H1 (cell line): ENCODE measurements at regions not wholly inside any gene's neighbourhood (a gene's known extent, or its start where the extent isn't known, plus 50 kb on each side); places are given as distances from the start of the nearest gene placed in this dataset.

Source experiments
- GABPA ChIP-seq: IDR thresholded peaks from 2 replicates; pipeline ENCODE4 v1.6.1; 2011; ENCODE audit warnings: mild to moderate bottlenecking, low read length, moderate library complexity, borderline replicate concordance; ENCODE audit not compliant: insufficient read depth
- TF ChIP-seq, protein P1 (sequence below): fragments of 300-600 bp; sonication (generic); IDR thresholded peaks from 2 replicates; pipeline ENCODE4 v1.7.1; 2012; ENCODE audit warnings: low read length, moderate library complexity, mild to moderate bottlenecking, inconsistent platforms; ENCODE audit not compliant: insufficient replicate concordance

DNA sequence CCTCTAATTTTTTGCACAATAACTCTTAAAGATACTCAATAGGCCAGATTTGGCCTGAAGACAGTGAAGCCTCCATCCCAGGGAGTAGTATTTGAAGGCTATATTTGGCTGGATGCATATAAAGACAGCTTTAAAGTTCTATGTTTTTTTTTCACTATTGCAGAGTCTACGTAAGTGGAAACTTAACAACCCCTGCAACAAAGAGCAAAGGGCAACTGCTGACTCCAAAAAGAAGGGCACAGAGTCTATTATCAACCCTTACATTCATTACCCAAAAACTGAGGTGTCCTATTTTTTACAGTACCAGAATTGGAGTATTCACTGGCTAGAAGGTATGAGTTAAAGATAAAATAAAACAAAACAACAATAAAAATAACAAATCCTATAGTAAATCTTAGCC, 329.8 kb upstream of the PKN2 start (continued):
- TF ChIP-seq, protein P1, sequence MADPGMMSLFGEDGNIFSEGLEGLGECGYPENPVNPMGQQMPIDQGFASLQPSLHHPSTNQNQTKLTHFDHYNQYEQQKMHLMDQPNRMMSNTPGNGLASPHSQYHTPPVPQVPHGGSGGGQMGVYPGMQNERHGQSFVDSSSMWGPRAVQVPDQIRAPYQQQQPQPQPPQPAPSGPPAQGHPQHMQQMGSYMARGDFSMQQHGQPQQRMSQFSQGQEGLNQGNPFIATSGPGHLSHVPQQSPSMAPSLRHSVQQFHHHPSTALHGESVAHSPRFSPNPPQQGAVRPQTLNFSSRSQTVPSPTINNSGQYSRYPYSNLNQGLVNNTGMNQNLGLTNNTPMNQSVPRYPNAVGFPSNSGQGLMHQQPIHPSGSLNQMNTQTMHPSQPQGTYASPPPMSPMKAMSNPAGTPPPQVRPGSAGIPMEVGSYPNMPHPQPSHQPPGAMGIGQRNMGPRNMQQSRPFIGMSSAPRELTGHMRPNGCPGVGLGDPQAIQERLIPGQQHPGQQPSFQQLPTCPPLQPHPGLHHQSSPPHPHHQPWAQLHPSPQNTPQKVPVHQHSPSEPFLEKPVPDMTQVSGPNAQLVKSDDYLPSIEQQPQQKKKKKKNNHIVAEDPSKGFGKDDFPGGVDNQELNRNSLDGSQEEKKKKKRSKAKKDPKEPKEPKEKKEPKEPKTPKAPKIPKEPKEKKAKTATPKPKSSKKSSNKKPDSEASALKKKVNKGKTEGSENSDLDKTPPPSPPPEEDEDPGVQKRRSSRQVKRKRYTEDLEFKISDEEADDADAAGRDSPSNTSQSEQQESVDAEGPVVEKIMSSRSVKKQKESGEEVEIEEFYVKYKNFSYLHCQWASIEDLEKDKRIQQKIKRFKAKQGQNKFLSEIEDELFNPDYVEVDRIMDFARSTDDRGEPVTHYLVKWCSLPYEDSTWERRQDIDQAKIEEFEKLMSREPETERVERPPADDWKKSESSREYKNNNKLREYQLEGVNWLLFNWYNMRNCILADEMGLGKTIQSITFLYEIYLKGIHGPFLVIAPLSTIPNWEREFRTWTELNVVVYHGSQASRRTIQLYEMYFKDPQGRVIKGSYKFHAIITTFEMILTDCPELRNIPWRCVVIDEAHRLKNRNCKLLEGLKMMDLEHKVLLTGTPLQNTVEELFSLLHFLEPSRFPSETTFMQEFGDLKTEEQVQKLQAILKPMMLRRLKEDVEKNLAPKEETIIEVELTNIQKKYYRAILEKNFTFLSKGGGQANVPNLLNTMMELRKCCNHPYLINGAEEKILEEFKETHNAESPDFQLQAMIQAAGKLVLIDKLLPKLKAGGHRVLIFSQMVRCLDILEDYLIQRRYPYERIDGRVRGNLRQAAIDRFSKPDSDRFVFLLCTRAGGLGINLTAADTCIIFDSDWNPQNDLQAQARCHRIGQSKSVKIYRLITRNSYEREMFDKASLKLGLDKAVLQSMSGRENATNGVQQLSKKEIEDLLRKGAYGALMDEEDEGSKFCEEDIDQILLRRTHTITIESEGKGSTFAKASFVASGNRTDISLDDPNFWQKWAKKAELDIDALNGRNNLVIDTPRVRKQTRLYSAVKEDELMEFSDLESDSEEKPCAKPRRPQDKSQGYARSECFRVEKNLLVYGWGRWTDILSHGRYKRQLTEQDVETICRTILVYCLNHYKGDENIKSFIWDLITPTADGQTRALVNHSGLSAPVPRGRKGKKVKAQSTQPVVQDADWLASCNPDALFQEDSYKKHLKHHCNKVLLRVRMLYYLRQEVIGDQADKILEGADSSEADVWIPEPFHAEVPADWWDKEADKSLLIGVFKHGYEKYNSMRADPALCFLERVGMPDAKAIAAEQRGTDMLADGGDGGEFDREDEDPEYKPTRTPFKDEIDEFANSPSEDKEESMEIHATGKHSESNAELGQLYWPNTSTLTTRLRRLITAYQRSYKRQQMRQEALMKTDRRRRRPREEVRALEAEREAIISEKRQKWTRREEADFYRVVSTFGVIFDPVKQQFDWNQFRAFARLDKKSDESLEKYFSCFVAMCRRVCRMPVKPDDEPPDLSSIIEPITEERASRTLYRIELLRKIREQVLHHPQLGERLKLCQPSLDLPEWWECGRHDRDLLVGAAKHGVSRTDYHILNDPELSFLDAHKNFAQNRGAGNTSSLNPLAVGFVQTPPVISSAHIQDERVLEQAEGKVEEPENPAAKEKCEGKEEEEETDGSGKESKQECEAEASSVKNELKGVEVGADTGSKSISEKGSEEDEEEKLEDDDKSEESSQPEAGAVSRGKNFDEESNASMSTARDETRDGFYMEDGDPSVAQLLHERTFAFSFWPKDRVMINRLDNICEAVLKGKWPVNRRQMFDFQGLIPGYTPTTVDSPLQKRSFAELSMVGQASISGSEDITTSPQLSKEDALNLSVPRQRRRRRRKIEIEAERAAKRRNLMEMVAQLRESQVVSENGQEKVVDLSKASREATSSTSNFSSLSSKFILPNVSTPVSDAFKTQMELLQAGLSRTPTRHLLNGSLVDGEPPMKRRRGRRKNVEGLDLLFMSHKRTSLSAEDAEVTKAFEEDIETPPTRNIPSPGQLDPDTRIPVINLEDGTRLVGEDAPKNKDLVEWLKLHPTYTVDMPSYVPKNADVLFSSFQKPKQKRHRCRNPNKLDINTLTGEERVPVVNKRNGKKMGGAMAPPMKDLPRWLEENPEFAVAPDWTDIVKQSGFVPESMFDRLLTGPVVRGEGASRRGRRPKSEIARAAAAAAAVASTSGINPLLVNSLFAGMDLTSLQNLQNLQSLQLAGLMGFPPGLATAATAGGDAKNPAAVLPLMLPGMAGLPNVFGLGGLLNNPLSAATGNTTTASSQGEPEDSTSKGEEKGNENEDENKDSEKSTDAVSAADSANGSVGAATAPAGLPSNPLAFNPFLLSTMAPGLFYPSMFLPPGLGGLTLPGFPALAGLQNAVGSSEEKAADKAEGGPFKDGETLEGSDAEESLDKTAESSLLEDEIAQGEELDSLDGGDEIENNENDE, result no peak
- no peak for TF ChIP-seq GABPA
